Stimulated activated CD4-positive, alpha-beta T cell treated with anti-CD3 and anti-CD28 coated beads, Interleukin-12 subunit alpha, Interleukin-12 subunit beta, amount 100 ng/mL, for 48 hours (primary cell): ENCODE measurements at regions not wholly inside any gene's neighbourhood (a gene's known extent, or its start where the extent isn't known, plus 50 kb on each side); places are given as distances from the start of the nearest gene placed in this dataset.

Source experiments
- DNase-seq, 3 donors: peaks; one replicate each; pipeline ENCODE4 v3.0.0-alpha.2; 2020; ENCODE audit warnings: low read depth in 2 of 3, low spot score in 1 of 3

DNA sequence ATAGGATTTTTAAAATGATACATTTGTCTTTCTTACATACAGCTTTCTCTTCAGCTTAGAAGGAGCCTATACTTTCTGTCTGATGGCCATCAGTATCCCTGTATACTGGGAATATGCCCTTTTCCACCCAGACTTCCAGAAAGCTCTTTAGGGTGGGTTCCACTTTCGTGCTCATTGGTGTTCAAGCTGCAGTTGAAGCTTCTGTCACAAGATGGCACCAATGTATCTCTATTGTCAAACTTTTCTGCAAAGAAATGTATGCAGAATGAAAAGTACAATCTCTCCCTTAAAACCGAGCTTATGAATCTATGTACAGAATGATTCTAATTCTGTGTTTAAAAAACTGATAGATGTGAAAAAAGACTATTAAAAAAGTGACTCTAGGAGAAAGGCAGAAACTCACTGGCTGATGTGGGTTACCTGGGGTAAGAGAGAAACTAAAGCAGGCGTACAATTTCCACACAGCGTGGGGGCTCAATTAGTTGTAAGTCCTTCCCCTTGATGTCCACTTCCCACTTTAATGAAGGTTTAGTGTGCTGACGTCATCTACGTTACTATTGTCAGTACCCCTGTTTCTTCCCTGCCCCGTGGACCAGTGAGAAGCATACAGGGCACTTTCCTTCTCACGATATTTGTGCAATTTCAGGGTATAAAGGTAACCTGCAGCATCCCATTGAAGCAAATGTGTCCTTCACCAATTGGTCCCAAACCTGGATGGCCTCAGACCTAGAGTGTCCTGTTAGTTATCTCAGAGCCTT is 57.3 kb upstream of the TCEAL2 start:
- DNase-seq, result peak in 1 of 3 donors; percentile 26

DNA sequence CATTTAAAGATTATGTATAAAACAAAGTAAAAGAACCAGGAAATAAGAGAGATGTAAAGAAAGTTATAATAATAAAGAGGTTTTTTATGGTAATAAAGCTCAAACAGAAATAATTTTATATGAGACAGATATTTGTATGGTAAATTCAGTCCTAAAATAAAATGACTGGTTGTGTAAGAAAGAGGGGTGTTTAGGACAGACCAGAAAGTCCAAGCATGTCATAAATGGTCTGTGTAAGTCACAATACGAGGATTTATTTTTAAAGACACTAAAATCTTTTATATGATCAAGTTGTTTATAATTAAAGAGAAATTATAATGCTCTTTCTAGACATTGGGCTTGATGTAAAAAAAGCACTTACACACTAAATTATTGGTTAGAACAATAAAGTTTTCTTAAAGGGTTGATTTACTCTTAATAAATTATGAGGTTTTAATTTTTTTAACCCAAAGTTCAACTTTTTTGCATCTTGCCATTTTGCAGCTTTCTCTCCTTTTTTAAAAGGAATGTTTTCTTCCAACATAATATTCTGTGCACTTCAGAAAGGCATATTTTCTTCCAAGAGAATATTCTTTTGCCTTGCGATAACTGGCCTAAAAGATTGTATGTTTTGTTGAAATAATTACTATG is 61.9 kb upstream of the TCEAL2 start:
- no peak for DNase-seq

DNA sequence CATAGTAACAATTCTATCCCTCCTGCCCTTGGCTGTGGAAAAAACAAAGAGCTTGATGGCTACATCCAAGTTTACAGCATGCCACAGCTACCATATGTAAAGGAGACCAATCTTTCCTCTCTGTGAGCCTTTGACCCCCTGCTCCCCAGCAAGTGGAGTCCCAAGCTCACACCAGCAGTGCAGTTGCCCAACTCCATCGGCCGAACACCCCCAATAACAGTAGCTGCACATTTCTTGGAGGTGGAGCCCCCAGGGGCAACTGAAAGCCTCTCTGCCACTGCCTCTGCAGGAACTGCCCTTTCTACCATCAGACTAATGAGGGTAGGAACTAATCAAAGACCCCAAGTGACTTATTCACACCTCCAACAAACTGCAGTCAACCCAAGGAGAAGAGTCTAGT is 81.0 kb upstream of the TCEAL2 start:
- no peak for DNase-seq

DNA sequence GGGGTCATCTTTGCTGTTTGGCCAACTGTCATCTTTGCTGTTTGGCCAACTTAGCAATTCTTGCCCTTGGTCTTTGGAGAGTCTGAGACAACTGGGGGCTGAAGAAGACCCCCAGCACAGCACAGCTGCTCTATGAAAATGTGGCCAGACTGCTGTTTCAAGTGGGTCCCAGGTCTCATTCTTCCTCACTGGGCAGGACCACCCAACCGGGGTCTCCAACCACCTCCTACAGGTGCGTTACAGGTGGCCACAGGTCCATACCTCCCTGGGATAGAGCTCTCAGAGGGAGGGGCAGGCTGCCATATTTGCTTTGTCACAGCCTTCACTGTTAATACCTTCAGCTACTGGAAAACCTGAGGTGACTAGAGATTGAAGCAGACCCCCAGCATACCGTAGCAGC is 82.1 kb upstream of the TCEAL2 start:
- DNase-seq, result no peak

DNA sequence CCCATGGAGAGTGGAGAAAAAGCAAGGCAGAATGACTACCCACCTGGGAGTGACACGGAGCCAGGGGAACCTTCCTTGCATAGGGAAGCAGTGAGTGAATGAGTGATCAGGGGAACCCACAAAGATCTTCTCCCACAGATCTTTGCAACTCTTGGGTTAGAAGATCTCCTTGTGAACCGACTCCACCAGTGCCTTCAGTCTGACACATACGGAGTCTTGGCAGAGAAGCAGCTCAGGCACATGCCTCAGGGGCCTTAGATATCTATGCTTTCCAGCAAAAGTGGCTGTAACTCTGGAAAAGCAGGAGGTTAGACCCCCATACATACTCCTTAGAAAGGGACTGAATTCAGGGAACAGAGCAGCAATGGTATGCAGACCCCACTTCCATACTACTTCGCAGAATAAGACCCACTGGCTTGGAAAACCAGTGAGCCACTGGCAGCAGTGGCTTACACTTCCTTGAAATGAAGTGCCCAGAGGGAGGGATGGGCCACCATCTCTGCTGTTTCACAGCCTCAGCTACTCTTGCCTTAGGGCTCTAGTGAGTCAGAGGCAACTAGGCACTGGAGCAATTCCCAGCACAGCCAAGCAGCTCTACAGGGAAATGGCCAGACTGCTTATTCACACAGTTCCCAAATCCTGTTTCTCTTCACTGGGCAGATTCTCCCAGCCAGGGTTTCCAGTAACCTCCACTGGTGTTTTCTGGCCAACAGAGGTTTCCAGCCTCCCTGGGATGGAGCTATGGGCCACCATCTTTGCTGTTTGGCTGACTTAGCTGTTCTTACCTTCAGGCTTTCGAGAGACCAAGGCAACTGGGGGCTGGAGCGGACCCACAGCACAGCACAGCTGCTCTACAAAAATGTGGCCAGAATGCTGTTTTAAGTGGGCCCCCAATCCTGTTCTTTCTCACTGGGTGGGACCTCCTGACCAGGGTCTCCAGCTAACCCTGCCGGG is 82.8 kb upstream of the TCEAL2 start:
- DNase-seq, result no peak

DNA sequence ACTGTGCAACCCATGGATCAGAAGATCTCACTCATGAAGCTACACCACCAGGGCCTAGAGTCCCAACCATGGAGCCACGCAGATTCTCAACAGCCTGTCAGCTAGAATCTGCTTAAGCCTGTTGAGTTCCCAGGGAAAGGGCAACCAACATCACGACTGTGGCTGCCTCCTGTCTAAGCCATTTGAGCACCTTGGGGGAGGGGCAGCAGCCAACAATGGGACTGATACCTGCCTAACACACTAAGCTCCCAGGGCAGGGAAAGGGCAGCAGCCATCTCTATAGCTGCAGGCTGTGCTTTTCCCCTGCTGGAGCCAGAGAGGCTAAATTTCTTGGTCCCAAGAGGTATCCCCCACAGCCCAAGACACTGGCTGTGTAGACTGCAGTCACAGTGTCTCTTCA is 96.5 kb upstream of the TCEAL2 start:
- DNase-seq, result no peak

DNA sequence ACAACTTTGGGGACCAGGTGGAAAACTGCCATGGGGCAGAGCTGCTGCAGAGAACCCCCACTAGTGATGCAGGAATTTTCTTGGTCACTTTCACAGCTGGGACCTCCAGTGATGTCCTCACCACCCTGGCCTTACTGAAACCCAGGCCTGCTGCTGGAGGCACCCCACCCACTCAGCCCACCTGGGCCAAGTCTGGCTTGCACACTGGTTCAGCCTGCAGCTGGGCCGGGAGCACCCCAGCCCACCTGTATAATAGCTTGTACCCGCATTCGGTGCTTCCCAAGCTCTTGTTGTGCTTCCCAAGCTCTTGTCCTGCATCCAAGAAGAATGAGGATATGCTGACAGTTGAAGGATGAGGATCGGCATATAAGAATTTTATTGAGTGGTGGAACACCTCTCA is 86.4 kb upstream of the ZMAT1 start:
- no peak for DNase-seq

DNA sequence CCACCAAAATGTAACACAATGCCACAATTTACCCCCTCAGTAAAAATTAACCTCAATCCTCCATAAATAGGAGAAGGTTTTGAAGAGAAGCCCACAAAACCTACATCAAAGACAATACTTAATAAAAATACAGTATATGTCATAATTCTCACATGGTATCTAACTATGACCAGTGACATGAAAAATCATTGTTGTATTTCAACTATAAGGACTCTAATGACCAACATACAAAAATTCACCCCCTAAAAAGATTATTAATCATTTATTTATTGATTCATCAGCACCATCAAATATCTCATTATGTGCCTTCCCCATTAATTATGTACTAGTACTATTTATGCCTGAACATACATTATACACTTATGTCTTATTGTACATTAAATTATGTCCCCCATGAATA is 77.1 kb upstream of the ZMAT1 start:
- no peak for DNase-seq

DNA sequence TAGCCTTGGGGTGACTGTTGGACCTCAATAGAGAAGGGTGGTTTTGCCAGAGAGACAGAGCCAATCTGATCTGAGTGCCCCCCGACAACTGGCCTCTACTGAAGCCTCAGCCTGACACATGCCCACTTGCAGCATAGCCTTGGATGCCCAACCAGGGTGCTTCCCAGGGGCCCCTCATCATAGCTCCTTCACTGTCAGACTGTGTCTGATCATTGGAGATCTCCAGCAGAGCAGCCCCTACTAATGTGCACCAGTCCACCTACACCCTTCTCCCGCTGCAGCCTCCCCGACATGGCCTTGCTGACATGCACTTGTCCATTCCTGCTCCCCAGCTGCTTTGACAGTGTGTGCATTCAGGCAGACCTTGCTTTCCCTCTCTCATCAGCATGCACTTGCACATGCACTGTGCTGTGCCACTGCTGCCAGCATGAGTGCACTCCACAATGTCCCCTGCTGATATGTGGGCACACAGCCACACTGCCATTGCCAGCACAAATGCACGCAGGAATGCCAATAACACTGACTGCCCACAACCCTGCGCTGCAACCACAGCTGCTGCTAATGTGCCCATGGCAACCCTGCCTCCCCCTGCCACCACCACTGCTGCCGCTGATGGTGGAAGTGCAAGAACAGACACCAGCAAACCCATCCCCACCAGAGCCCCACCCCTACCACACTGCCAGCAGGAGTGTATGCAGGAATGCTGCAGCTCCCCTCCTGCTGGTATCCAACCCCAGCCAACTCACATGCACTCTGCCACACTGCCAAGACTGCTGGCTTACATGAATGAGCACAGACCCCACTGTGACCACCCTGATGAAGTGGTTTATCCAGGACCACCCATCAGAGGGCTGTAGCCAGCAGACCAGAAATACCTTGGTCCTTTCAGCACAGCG is 68.1 kb upstream of the ZMAT1 start:
- DNase-seq, result no peak

DNA sequence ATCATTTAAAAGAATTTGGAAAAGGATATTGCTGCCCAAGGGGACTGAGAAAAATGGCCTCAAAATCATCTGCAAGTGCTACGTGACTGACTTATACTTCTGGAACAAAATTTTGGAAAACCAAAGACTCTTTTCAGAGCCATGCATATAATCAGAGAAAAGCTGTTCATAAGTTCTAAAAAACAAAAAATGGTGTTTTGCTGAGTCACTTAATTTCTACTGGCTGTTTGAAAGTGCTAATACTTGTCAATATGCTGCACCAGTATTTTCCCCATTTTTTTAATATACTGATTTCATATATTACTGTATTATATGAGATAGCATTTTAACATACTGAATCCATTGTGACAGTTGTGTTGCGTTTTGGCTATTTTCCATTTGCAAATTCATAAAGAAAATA is 61.5 kb upstream of the ZMAT1 start:
- no peak for DNase-seq

DNA sequence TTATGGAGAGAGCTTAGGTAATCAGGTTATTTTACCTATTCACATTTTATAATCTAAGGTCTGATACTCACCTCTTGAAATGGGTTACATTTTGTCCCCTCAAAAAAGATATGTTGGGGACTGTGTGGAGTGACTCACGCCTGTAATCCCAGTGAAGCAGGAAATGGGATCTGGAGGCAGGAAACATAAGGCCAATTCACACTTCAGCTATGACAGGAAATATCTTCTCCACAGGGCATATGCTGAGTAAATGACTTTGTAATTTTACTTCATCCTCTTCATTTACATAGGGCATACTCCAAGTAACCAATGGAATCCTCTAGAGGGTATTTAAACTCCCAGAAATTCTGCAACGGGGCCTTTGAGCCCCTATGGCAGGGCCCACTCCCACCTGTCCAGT is 54.8 kb upstream of the ZMAT1 start:
- no peak for DNase-seq
